DND-41 (cell line): ENCODE measurements at regions not wholly inside any gene's neighbourhood (a gene's known extent, or its start where the extent isn't known, plus 50 kb on each side); places are given as distances from the start of the nearest gene placed in this dataset.

ENCODE experiments used
- EZH2 ChIP-seq: IDR thresholded peaks from 3 replicates; pipeline ENCODE4 v1.6.1; 2012; ENCODE audit warnings: borderline replicate concordance, low read depth, mild to moderate bottlenecking, moderate library complexity, low read length, inconsistent platforms; ENCODE audit not compliant: severe bottlenecking
- TF ChIP-seq, protein P1 (sequence below): IDR thresholded peaks from 2 replicates; pipeline ENCODE4 v1.5.1; 2012; ENCODE audit warnings: borderline replicate concordance, low read length, moderate library complexity, mild to moderate bottlenecking; ENCODE audit not compliant: poor library complexity, severe bottlenecking; ENCODE audit errors: extremely low read depth

DNA sequence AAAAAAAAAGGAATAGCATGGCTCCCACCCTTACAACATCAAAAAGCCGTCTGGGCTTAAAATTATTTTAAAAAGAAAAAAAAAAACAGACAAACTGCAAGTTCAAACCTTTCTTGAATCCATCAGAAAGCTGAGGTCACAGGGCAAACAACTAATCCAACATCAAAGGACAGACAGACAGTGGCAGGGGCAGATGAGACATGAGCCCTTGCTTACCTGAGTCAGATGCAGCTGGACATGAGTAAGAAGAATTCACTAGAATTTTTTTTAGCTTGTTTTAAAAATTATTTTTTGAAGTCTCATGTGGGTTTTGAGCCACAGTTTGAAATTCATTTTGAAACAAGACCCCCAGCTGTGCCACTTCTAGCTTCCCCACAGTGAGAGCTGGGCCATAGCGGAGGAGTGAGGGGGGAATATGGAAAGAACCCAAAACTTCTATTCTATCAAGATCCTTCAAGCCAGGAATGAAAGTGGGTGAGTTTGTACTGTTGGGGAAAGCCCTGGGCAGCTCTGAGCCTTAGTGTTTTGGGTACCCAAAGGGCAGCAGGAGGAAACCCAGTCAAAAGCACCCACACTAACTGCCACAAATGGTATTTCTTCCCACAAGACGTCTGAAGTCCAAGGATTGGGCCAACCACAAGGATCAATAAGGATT lies 111.4 kb downstream of the ATXN3L start:
- TF ChIP-seq, protein P1, sequence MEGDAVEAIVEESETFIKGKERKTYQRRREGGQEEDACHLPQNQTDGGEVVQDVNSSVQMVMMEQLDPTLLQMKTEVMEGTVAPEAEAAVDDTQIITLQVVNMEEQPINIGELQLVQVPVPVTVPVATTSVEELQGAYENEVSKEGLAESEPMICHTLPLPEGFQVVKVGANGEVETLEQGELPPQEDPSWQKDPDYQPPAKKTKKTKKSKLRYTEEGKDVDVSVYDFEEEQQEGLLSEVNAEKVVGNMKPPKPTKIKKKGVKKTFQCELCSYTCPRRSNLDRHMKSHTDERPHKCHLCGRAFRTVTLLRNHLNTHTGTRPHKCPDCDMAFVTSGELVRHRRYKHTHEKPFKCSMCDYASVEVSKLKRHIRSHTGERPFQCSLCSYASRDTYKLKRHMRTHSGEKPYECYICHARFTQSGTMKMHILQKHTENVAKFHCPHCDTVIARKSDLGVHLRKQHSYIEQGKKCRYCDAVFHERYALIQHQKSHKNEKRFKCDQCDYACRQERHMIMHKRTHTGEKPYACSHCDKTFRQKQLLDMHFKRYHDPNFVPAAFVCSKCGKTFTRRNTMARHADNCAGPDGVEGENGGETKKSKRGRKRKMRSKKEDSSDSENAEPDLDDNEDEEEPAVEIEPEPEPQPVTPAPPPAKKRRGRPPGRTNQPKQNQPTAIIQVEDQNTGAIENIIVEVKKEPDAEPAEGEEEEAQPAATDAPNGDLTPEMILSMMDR: no peak
- TF ChIP-seq EZH2: no peak
